Activated naive CD8-positive, alpha-beta T cell treated with anti-CD3 and anti-CD28 coated beads, Interleukin-2, amount 50 U/mL, for 16 hours (primary cell): ENCODE measurements at regions not wholly inside any gene's neighbourhood (a gene's known extent, or its start where the extent isn't known, plus 50 kb on each side); places are given as distances from the start of the nearest gene placed in this dataset.
"Not testable (repeated sequence)": the region's sequence is repeated elsewhere in the genome, so short reads cannot be mapped to it uniquely, and the experiment has no call there.

Experiments used
- DNase-seq: peaks from one replicate; pipeline ENCODE4 v3.0.0-alpha.2; 2020; ENCODE audit warnings: low read depth, low spot score

- not testable (repeated sequence) for DNase-seq
These were observed 390.4 kb upstream of the STXBP6 start for GRCh38 chr14:25440382-25440781.

GRCh38 chr14:25436906-25437305 is 387.0 kb upstream of the STXBP6 start:
- no peak for DNase-seq

- no peak for DNase-seq
These were observed 386.4 kb upstream of the STXBP6 start for GRCh38 chr14:25436288-25436875.

- no peak for DNase-seq
These were observed 381.5 kb upstream of the STXBP6 start for GRCh38 chr14:25431211-25432076.

- DNase-seq: no peak
These were observed 380.9 kb upstream of the STXBP6 start for GRCh38 chr14:25430808-25431207.

- no peak for DNase-seq
These were observed 363.1 kb upstream of the STXBP6 start for GRCh38 chr14:25412998-25413397.

- DNase-seq: no peak
These were observed 362.1 kb upstream of the STXBP6 start for GRCh38 chr14:25411781-25412757.

- no peak for DNase-seq
These were observed 356.9 kb upstream of the STXBP6 start for GRCh38 chr14:25406818-25407217.

GRCh38 chr14:25400607-25401206 is 350.8 kb upstream of the STXBP6 start:
- no peak for DNase-seq

GRCh38 chr14:25396128-25396527 is 346.2 kb upstream of the STXBP6 start:
- no peak for DNase-seq

- no peak for DNase-seq
These were observed 344.9 kb upstream of the STXBP6 start for GRCh38 chr14:25394791-25395391.

- no peak for DNase-seq
These were observed 344.4 kb upstream of the STXBP6 start for GRCh38 chr14:25394356-25394755.

GRCh38 chr14:25389948-25390347 is 340.0 kb upstream of the STXBP6 start:
- DNase-seq: no peak

- no peak for DNase-seq
These were observed 331.6 kb upstream of the STXBP6 start for GRCh38 chr14:25381498-25381897.

- DNase-seq: no peak
These were observed 325.7 kb upstream of the STXBP6 start for GRCh38 chr14:25375639-25376038.

- no peak for DNase-seq
These were observed 321.1 kb upstream of the STXBP6 start for GRCh38 chr14:25371068-25371467.

GRCh38 chr14:25370057-25370456 is 320.1 kb upstream of the STXBP6 start:
- not testable (repeated sequence) for DNase-seq

- no peak for DNase-seq
These were observed 308.4 kb upstream of the STXBP6 start for GRCh38 chr14:25358330-25358729.

GRCh38 chr14:25351269-25351668 is 301.3 kb upstream of the STXBP6 start:
- DNase-seq: no peak

GRCh38 chr14:25350802-25351201 is 300.9 kb upstream of the STXBP6 start:
- DNase-seq: no peak

- no peak for DNase-seq
These were observed 300.1 kb upstream of the STXBP6 start for GRCh38 chr14:25350021-25350420.
